NCI-H187 treated with DMSO at 0.1 percent for 48 hours (cell line): ENCODE measurements at regions not wholly inside any gene's neighbourhood (a gene's known extent, or its start where the extent isn't known, plus 50 kb on each side); places are given as distances from the start of the nearest gene placed in this dataset.

ENCODE experiments used
- DNase-seq: peaks from one replicate; lab custom pipeline; 2025; lab: John Stamatoyannopoulos, UW

GRCh38 chr2:212945526-212945925 lies 205.9 kb downstream of the IKZF2 start:
- no peak for DNase-seq

- DNase-seq = no peak
Observed at GRCh38 chr2:212943351-212943750, 208.1 kb downstream of the IKZF2 start.

GRCh38 chr2:212941361-212941760 lies 210.1 kb downstream of the IKZF2 start:
- DNase-seq = no peak

GRCh38 chr2:212940816-212941215 lies 210.6 kb downstream of the IKZF2 start:
- DNase-seq = peak; percentile 25

- DNase-seq = peak; percentile 15
Observed at GRCh38 chr2:212939777-212940531, 211.5 kb downstream of the IKZF2 start.

- DNase-seq = no peak
Observed at GRCh38 chr2:212938144-212938793, 213.1 kb downstream of the IKZF2 start.

GRCh38 chr2:212936572-212936971 lies 214.8 kb downstream of the IKZF2 start:
- no peak for DNase-seq

GRCh38 chr2:212935752-212936151 lies 215.7 kb downstream of the IKZF2 start:
- DNase-seq = no peak

- DNase-seq = no peak
Observed at GRCh38 chr2:212931271-212931670, 220.1 kb downstream of the IKZF2 start.

GRCh38 chr2:212930556-212931260 lies 220.7 kb downstream of the IKZF2 start:
- DNase-seq = no peak

GRCh38 chr2:212929971-212930370 lies 221.4 kb downstream of the IKZF2 start:
- no peak for DNase-seq

GRCh38 chr2:212929116-212929515 lies 222.3 kb downstream of the IKZF2 start:
- no peak for DNase-seq

- no peak for DNase-seq
Observed at GRCh38 chr2:212928681-212929080, 222.7 kb downstream of the IKZF2 start.

- DNase-seq = no peak
Observed at GRCh38 chr2:212926940-212927339, 224.5 kb downstream of the IKZF2 start.

- no peak for DNase-seq
Observed at GRCh38 chr2:212923393-212923792, 228.0 kb downstream of the IKZF2 start.

GRCh38 chr2:212922701-212923100 lies 228.7 kb downstream of the IKZF2 start:
- DNase-seq = no peak

- no peak for DNase-seq
Observed at GRCh38 chr2:212921711-212922110, 229.7 kb downstream of the IKZF2 start.

GRCh38 chr2:212921061-212921460 lies 230.4 kb downstream of the IKZF2 start:
- DNase-seq = no peak

GRCh38 chr2:212919238-212919637 lies 232.2 kb downstream of the IKZF2 start:
- peak; percentile 29 for DNase-seq

- no peak for DNase-seq
Observed at GRCh38 chr2:212918336-212918735, 233.1 kb downstream of the IKZF2 start.

GRCh38 chr2:212915121-212915782 lies 236.2 kb downstream of the IKZF2 start:
- no peak for DNase-seq

- DNase-seq = no peak
Observed at GRCh38 chr2:212914392-212914791, 237.0 kb downstream of the IKZF2 start.
